ENCODE measurements at regions not wholly inside any gene's neighbourhood (a gene's known extent, or its start where the extent isn't known, plus 50 kb on each side); places are given as distances from the start of the nearest gene placed in this dataset.

DNA sequence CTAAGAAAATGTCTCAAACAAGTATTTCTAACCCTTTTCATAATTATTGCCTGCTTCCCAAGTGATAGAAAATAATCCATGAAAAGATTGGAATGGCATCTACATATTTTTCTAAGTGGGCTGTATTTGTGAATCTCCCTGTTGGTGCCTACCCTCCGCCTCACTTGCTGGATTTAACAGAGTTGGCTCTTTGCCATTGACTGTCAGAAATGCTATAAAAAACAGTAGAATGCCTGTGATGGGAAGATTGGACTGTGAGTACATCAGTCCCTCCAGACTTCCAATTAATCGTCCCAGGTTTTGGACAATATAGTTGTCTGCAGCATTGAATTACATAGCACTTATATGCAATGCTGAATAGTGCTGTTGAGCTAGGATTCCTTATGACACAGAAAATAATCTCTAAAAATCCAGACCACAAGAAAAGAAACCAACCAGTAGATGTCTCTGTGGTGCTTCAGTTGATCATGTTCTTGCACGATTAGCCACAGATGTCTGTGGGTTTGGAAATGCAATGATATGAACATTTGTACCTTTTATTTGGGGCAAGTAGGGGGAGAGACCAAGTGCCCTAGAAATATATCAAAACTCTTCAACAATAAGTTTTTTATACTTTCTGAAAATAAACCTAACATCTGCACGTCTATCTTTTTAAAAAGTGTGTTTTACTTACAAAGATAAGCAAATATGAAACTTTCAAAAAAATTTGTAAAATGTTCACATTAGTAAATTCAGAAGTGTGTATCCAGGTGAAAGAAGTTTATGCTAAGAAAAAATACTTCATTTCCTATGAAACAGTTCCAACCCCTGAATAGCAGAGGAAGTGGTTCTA is 88.5 kb downstream of the DYNAP start:
- Histone ChIP-seq H3K4me1 (ENCODE audit: insufficient read depth, insufficient read length) (no peaks in the 10 kb centered on the region), H3K4me3 (ENCODE audit: insufficient read length, low read depth) (no peak overlapping the region), H3K9ac (ENCODE audit: insufficient read length, low read depth) (no peak overlapping the region), H3K9me3 (ENCODE audit: insufficient read depth, low read length) (no peaks in the 10 kb centered on the region), H3K36me3 (ENCODE audit: insufficient read depth, insufficient read length, low read length) (no peaks in the 10 kb centered on the region), H3K27me3 (ENCODE audit: insufficient read depth, insufficient read length) (no peaks in the 10 kb centered on the region)
- TF ChIP-seq ZNF274 (IDR thresholded peaks at IDR 0.05; ENCODE audit: low read depth, low read length) (no peak), YY1 (IDR thresholded peaks at IDR 0.05; ENCODE audit: insufficient read depth, insufficient read length) (no peak), SUZ12 (IDR thresholded peaks at IDR 0.05; ENCODE audit: extremely low read depth, insufficient read depth, insufficient read length) (no peak)
- DNase-seq (ENCODE audit: low read depth, low spot score): peak; percentile 18

DNA sequence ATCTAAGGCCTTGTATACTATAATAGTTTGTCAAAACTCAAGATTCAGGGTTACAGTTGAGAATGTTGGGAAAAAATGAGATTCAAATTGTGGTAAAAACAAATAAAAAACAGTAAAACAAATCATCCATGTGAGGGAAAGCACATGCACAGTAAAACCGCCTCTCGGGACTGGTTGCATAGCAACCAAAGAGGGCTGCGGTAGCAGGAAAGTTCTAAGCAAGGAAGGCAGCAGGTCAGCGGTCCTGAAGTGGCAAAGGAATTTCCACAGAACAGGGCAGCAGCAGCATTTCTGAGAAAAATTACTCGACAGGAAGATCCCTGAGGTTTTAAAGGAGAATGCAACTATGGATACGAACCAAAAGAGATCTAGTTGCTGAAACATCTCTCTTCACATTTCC is 93.7 kb downstream of the DYNAP start:
- Histone ChIP-seq H3K27me3 (ENCODE audit: insufficient read depth, insufficient read length) (no peaks in the 10 kb centered on the region), H3K9ac (ENCODE audit: insufficient read length, low read depth) (no peak overlapping the region), H3K9me3 (ENCODE audit: insufficient read depth, low read length) (no peaks in the 10 kb centered on the region), H3K36me3 (ENCODE audit: insufficient read depth, insufficient read length, low read length) (no peaks in the 10 kb centered on the region), H3K4me3 (ENCODE audit: insufficient read length, low read depth) (no peak overlapping the region), H3K4me1 (ENCODE audit: insufficient read depth, insufficient read length) (no peaks in the 10 kb centered on the region)
- no peak for TF ChIP-seq ZNF274 (IDR thresholded peaks at IDR 0.05; ENCODE audit: low read depth, low read length)
- no peak for TF ChIP-seq YY1 (IDR thresholded peaks at IDR 0.05; ENCODE audit: insufficient read depth, insufficient read length)
- no peak for TF ChIP-seq SUZ12 (IDR thresholded peaks at IDR 0.05; ENCODE audit: extremely low read depth, insufficient read depth, insufficient read length)
- no peak for DNase-seq (ENCODE audit: low read depth, low spot score)

- Histone ChIP-seq H3K36me3 (ENCODE audit: insufficient read depth, insufficient read length, low read length) (no peaks in the 10 kb centered on the region), H3K9me3 (ENCODE audit: insufficient read depth, low read length) (no peaks in the 10 kb centered on the region), H3K27me3 (ENCODE audit: insufficient read depth, insufficient read length) (no peaks in the 10 kb centered on the region), H3K4me3 (ENCODE audit: insufficient read length, low read depth) (no peak overlapping the region), H3K9ac (ENCODE audit: insufficient read length, low read depth) (no peak overlapping the region), H3K4me1 (ENCODE audit: insufficient read depth, insufficient read length) (no peaks in the 10 kb centered on the region)
- TF ChIP-seq SUZ12 (IDR thresholded peaks at IDR 0.05; ENCODE audit: extremely low read depth, insufficient read depth, insufficient read length) (no peak), ZNF274 (IDR thresholded peaks at IDR 0.05; ENCODE audit: low read depth, low read length) (no peak), YY1 (IDR thresholded peaks at IDR 0.05; ENCODE audit: insufficient read depth, insufficient read length) (no peak)
- DNase-seq (ENCODE audit: low read depth, low spot score): no peak
These were observed 98.3 kb downstream of the DYNAP start for GRCh38 chr18:54689319-54689718.

DNA sequence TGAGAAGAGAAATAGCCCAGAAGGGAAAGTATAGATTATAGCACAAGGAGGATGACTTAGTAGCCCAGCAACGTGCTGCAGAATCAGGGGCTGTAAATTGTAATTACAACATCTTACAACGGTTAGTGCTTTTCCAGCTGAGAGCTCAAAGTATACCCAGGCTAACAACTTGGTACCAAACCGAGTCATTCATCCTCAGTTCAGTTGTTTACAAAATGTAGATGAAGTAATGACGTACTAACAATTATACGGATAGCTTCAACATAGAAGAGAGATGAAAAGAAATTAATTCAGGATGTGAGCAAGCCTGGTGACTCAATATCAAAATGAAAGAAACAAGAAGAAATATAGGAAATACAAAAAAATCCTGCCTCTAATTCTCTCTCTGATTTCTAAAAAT is 99.2 kb downstream of the DYNAP start:
- DNase-seq (ENCODE audit: low read depth, low spot score): no peak
- H3K9me3 ChIP-seq (ENCODE audit: insufficient read depth, low read length): no peaks in the 10 kb centered on the region
- H3K4me3 ChIP-seq (ENCODE audit: insufficient read length, low read depth): no peak overlapping the region
- no peaks in the 10 kb centered on the region for H3K4me1 ChIP-seq (ENCODE audit: insufficient read depth, insufficient read length)
- H3K36me3 ChIP-seq (ENCODE audit: insufficient read depth, insufficient read length, low read length): no peaks in the 10 kb centered on the region
- H3K27me3 ChIP-seq (ENCODE audit: insufficient read depth, insufficient read length): no peaks in the 10 kb centered on the region
- H3K9ac ChIP-seq (ENCODE audit: insufficient read length, low read depth): no peak overlapping the region
- TF ChIP-seq SUZ12 (IDR thresholded peaks at IDR 0.05; ENCODE audit: extremely low read depth, insufficient read depth, insufficient read length): no peak
- no peak for TF ChIP-seq YY1 (IDR thresholded peaks at IDR 0.05; ENCODE audit: insufficient read depth, insufficient read length)
- no peak for TF ChIP-seq ZNF274 (IDR thresholded peaks at IDR 0.05; ENCODE audit: low read depth, low read length)

GRCh38 chr18:54692463-54692862 is 101.4 kb downstream of the DYNAP start:
- TF ChIP-seq ZNF274 (IDR thresholded peaks at IDR 0.05; ENCODE audit: low read depth, low read length) (no peak), SUZ12 (IDR thresholded peaks at IDR 0.05; ENCODE audit: extremely low read depth, insufficient read depth, insufficient read length) (no peak), YY1 (IDR thresholded peaks at IDR 0.05; ENCODE audit: insufficient read depth, insufficient read length) (no peak)
- no peaks in the 10 kb centered on the region for H3K9me3 ChIP-seq (ENCODE audit: insufficient read depth, low read length)
- H3K27me3 ChIP-seq (ENCODE audit: insufficient read depth, insufficient read length): no peaks in the 10 kb centered on the region
- H3K36me3 ChIP-seq (ENCODE audit: insufficient read depth, insufficient read length, low read length): no peaks in the 10 kb centered on the region
- no peak for DNase-seq (ENCODE audit: low read depth, low spot score)
- H3K9ac ChIP-seq (ENCODE audit: insufficient read length, low read depth): no peak overlapping the region
- H3K4me3 ChIP-seq (ENCODE audit: insufficient read length, low read depth): no peak overlapping the region
- no peaks in the 10 kb centered on the region for H3K4me1 ChIP-seq (ENCODE audit: insufficient read depth, insufficient read length)

DNA sequence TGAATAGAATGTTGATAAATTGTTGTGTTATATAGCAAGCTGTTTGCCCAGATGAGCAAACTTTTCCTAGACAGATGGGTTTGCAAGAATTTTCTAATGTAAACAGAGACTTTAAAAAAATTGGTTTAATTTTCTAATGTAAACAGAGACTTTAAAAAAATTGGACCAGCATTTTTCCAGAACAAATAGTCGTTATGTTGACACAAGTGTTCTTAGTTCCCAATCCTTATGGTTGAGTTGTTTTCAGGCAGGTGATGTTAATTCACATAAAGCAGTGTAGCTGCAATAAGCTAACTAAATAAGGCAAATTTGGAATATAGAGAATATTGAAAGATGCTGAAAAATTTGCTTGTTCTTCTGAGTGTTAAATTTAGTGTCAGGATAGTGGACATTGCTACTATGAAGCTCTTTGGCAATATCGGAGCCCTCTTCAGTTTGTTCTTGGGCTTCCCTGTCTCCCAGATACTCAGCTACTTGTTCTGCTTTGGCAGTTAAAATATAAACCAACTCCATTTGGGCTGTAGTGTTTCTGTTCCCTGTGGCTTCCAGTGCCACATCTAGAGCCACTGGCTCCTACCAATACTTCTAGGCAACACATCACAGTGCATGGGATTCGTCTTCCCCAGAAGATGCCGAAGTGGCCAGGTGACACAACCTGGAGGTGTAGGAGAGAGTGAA is 105.7 kb downstream of the DYNAP start:
- Histone ChIP-seq H3K4me3 (ENCODE audit: insufficient read length, low read depth) (no peak overlapping the region), H3K9me3 (ENCODE audit: insufficient read depth, low read length) (no peaks in the 10 kb centered on the region), H3K4me1 (ENCODE audit: insufficient read depth, insufficient read length) (no peaks in the 10 kb centered on the region), H3K36me3 (ENCODE audit: insufficient read depth, insufficient read length, low read length) (no peaks in the 10 kb centered on the region), H3K27me3 (ENCODE audit: insufficient read depth, insufficient read length) (no peaks in the 10 kb centered on the region), H3K9ac (ENCODE audit: insufficient read length, low read depth) (no peak overlapping the region)
- DNase-seq (ENCODE audit: low read depth, low spot score): no peak
- TF ChIP-seq SUZ12 (IDR thresholded peaks at IDR 0.05; ENCODE audit: extremely low read depth, insufficient read depth, insufficient read length) (no peak), ZNF274 (IDR thresholded peaks at IDR 0.05; ENCODE audit: low read depth, low read length) (no peak), YY1 (IDR thresholded peaks at IDR 0.05; ENCODE audit: insufficient read depth, insufficient read length) (no peak)

DNA sequence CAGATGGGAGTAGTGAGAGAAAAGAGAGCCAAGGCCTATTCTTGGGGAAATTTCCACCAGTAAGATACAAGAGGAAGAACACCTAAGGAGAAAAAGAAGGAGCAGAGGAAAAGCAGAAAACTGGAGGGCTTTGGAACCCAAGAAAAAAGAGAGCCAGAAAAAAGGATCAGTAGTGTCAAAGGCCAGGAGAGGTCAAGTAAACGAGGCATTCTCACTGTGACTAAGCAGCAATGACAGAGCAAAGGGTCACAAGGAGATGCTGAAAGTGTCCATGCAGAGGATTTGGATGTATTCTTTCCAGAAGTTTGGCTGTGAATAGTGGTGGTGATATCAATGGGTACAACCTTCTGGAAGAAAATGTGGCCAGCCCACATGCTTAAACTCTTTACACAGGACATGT is 109.5 kb downstream of the DYNAP start:
- TF ChIP-seq YY1 (IDR thresholded peaks at IDR 0.05; ENCODE audit: insufficient read depth, insufficient read length) (no peak), ZNF274 (IDR thresholded peaks at IDR 0.05; ENCODE audit: low read depth, low read length) (no peak), SUZ12 (IDR thresholded peaks at IDR 0.05; ENCODE audit: extremely low read depth, insufficient read depth, insufficient read length) (no peak)
- Histone ChIP-seq H3K4me3 (ENCODE audit: insufficient read length, low read depth) (no peak overlapping the region), H3K9me3 (ENCODE audit: insufficient read depth, low read length) (no peaks in the 10 kb centered on the region), H3K36me3 (ENCODE audit: insufficient read depth, insufficient read length, low read length) (no peaks in the 10 kb centered on the region), H3K27me3 (ENCODE audit: insufficient read depth, insufficient read length) (no peaks in the 10 kb centered on the region), H3K4me1 (ENCODE audit: insufficient read depth, insufficient read length) (no peaks in the 10 kb centered on the region), H3K9ac (ENCODE audit: insufficient read length, low read depth) (no peak overlapping the region)
- DNase-seq (ENCODE audit: low read depth, low spot score): no peak
